Peyer's patch (tissue), 4 donors: ENCODE measurements at regions not wholly inside any gene's neighbourhood (a gene's known extent, or its start where the extent isn't known, plus 50 kb on each side); places are given as distances from the start of the nearest gene placed in this dataset.

Experiments
- CTCF ChIP-seq, 6 experiments: fragments of 450-650 bp in 4 of 6; fragments of 200-600 bp in 2 of 6; sonication (generic) in 1 of 6; IDR thresholded peaks; one replicate each; pipeline ENCODE4 v1.5.1; 2017 to 2019; ENCODE audit warnings: antibody characterized with exemption in 6 of 6, mild to moderate bottlenecking in 3 of 6, moderate library complexity in 1 of 6
- POLR2A ChIP-seq, 2 donors: fragments of 450-650 bp; IDR thresholded peaks; one replicate each; pipeline ENCODE4 v1.5.1; 2017; ENCODE audit warnings: antibody characterized with exemption in 2 of 2, mild to moderate bottlenecking in 2 of 2, moderate library complexity in 2 of 2

DNA sequence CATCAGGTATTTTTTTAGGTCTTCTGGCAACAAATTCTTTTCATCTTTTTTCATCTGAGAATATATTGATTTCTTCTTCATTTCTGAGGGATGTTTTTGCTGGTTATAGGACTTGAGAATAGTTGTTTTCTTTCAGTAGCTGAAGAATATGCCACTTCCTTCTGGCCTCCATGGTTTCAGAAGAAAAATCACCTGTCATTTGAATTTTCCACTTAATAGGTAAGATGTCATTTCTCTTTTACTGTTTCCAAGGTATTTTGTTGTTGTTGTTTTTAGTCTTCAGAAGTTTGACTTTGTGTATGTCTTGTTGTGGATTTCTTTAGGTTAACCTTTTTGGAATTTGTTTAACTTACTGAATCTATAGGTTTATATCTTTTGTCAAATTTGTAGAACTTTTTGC is 257.8 kb upstream of the AMIGO2 start:
- TF ChIP-seq CTCF (IDR thresholded peaks at IDR 0.05) (no peak), POLR2A (IDR thresholded peaks at IDR 0.05) (no peak)
